Muscle of arm (tissue), 1 donor: ENCODE measurements at regions not wholly inside any gene's neighbourhood (a gene's known extent, or its start where the extent isn't known, plus 50 kb on each side); places are given as distances from the start of the nearest gene placed in this dataset.
"Not testable (repeated sequence)": the region's sequence is repeated elsewhere in the genome, so short reads cannot be mapped to it uniquely, and the experiment has no call there.

ENCODE experiments used
- DNase-seq: peaks from one replicate; pipeline ENCODE4 v3.0.0-alpha.2; 2013

GRCh38 chr7:52586704-52587103, 448.7 kb upstream of the POM121L12 start:
- no peak for DNase-seq

GRCh38 chr7:52584041-52584440, 451.4 kb upstream of the POM121L12 start:
- DNase-seq = no peak

GRCh38 chr7:52573141-52573540, 462.3 kb upstream of the POM121L12 start:
- DNase-seq = not testable (repeated sequence)

DNA sequence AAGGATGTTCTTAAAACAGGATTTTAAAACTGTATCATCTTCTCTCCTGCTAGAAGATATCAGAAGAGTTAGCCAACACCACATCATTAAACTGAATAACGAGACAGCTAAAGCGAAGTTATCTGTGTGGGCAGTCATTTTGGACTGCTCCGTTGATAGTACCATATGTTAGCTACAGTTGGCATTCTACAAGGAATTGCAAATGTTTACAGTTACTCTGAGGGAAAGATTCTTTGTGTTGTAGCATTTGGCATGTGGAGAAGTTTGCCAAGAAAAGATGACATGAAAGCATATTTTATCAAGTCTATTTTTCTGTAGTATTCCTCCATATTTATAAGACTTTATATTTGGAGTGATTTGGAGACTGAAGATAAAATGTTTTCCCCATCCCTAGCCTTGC, 464.4 kb upstream of the POM121L12 start:
- no peak for DNase-seq

DNA sequence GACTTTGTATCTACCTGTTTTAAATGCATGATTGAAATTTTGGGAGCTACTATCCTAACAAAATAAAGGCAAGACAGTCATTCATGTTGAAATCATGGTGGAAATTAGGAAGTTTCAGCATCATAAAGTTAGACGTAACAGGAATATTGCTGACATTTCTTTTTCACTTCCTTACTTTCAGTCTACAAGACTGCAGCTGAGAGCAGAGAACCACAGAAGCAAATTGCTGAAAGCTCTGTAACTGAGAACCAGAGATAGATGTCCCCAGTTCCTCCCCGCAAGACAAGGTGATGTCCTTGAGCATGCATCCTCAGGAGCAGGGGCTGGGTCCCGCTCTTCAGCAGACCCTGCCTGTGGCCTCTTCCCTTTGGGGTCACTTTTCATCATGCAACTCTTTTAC, 466.3 kb upstream of the POM121L12 start:
- no peak for DNase-seq

- DNase-seq = no peak
Measured at GRCh38 chr7:52565974-52566373, 469.5 kb upstream of the POM121L12 start.

- DNase-seq = no peak
Measured at GRCh38 chr7:52555805-52556204, 479.6 kb upstream of the POM121L12 start.

- no peak for DNase-seq
Measured at GRCh38 chr7:52547308-52547910, 488.0 kb upstream of the POM121L12 start.

DNA sequence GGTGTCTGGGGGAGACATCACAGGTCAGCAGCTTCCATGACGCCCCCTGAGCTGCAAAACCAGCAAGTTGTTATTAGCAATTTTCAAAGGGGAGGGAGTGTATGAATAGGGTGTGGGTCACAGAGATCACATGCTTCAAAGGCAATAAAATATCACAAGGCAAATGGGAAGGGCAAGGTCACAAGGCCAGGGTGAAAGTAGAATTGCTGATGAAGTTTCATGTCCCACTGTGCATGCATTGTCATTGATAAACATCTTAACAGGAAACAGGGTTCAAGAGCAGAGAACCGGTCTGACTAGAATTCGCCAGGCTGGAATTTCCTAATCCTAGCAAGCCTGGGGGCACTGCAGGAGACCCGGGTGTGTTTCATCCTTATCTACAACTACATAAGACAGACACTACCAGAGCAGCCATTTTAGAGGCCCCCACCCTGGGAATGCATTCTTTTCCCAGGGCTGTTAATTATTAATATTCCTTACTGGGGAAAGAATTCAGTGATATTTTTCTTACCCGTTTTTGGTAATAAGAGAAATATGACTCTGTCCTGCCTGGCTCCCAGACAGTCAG, 494.2 kb upstream of the POM121L12 start:
- DNase-seq = not testable (repeated sequence)

GRCh38 chr7:52540041-52540440, 495.4 kb upstream of the POM121L12 start:
- DNase-seq = no peak

DNA sequence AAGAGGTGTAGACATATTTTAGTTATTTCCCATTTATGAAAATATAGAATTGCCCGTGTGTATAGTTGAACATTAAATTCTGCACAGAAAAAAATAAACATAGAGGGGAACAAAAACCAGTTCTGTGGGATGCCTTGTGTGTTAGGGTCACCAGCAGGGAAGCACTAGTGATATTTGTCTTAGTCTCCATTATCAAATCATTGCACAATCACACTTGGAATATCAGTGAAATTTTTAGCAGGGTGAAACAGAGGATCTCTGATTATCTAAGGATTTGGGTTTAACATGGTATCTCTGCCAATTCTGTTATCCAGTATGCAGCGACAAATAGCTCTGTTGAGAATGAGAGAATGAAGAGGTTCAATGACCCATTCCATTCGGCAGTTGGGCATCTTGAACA, 496.0 kb upstream of the POM121L12 start:
- DNase-seq = no peak

DNA sequence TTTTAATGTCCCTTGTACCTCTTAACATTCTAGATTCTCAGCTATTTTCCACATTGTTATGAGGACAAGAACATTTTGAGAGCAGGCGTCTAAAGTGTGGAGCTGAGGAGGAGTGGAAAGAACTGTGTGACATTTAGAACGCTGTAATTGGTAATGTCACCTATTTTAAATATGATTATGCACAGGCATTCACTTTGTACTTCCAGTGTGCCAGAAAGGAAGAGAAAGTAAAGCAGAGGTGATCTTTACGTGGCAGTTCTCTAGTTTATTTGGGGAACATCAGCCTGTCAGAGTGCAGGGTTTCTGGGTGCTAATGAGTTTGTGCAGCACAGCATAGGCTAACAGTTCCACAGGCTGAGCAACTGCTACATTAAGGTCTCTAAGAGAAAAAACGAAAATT, 498.4 kb upstream of the POM121L12 start:
- DNase-seq = no peak

- DNase-seq = no peak
Measured at GRCh38 chr7:52525772-52526341, 509.6 kb upstream of the POM121L12 start.

- no peak for DNase-seq
Measured at GRCh38 chr7:52518869-52519268, 516.6 kb upstream of the POM121L12 start.

- no peak for DNase-seq
Measured at GRCh38 chr7:52512656-52513055, 522.8 kb upstream of the POM121L12 start.

DNA sequence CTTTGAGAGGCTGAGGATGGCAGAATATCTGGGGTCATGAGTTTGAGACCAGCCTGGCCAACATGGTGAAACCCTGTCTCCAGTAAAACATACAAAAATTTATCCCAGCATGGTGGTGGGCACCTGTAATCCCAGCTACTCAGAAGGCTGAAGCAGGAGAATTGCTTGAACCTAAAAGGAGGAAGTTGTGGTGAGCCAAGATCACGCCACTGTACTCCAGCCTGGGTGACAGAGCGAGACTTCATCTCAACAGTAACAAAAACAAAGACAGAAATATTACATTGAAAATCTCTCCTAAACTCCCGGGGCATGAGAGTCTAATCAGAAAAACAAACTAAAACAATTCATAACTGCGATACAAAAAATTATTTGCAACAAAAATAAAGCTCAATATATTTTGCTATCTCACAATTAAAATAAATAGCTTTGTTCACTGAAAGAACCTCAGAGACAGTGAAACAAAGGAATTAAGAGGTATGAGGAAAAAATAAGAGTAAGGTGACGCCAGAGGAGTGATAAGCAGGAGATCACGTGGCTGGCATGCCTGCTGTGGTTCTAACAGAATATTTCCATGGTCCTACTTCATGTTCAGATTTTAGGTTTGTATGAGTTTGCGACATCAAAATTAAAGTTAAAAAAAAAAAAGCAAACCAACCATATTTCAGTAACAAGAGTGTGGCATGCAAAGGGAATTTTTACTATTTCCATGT, 527.7 kb upstream of the POM121L12 start:
- no peak for DNase-seq

DNA sequence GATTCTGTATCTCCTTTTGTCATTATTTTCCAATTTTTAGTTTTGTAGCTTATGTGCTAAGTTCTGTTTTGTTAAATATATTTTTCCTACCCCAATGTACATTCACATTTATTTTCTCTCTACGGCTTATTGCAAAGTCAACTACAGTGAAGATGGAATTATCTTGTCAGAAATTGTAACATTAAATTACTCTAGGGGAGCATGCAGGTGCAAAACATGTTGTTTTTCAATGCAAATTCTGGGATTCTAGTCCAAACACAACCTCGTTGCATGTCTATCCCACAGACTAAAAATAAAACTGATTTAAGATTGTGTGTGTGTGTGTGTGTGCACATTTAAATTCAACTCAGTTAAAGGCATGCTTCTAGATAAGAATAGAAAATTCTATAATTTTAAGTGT, 529.1 kb upstream of the POM121L12 start:
- DNase-seq = no peak

DNA sequence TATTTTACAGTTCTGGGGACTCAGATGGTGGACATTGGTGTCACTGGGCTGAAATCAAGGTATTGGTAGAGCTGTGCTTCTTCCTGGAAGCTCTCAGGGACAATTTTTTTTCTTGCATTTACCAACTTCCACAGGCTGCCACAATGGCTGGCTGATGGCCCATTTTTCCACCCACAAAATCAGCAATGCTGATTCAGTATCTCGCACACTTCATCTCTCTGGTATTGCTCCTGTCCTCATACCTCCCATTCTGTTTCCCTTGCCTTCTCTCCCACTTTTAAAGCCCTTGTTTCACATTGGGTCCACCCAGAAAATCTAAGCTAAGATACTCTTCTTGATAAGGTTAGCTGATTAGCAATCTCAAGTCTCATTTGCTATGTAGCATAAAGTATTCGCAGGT, 530.9 kb upstream of the POM121L12 start:
- no peak for DNase-seq

DNA sequence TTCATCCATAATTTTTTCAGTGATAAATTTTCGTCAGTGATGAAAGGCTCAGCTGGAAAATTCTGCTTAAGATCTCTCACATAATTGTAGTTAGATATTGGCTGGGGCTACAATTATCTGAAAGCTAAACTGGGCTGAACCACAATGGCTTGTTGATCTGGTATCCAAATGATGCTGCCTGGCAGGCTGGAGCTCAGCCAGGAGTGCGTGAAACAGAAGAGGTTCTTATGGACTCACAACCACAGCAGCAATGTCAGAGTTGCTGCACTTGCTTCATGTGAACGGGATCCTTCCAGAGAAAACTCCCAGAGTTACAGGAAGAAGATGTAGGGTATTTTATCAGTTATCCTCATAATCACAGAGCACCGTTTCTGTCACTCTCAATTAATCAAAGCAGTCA, 533.2 kb upstream of the POM121L12 start:
- DNase-seq = no peak

GRCh38 chr7:52501696-52502095, 533.7 kb upstream of the POM121L12 start:
- no peak for DNase-seq

- no peak for DNase-seq
Measured at GRCh38 chr7:52500841-52501240, 534.6 kb upstream of the POM121L12 start.

DNA sequence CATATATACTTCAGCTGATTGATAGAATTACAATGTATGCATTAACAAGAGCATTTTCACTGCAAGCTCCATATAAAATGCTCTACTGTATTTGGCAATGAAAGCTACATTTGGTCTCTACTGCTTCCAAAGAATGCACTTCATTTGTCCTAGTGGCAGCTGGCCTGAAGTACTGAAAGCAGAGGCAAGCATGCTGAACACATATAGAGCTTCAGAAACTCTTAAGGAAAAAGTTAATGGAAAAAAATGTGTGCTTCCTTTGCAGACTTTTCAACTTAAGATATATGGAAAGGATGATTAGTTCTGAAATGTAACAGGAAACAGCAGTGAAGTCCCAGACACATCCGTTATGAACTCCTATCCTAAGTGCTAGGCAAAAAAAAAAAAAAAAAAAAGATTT, 537.1 kb upstream of the POM121L12 start:
- DNase-seq = peak; percentile 58

GRCh38 chr7:52486267-52486666, 549.2 kb upstream of the POM121L12 start:
- DNase-seq = no peak
